T-helper 1 cell treated with Interleukin-12 subunit alpha and Interleukin-12 subunit beta and Interleukin-4 antibody, amounts not matched to agents 30 μg/mL and 1 μg/mL, for 36 hours (primary cell): ENCODE measurements at regions not wholly inside any gene's neighbourhood (a gene's known extent, or its start where the extent isn't known, plus 50 kb on each side); places are given as distances from the start of the nearest gene placed in this dataset.

Experiments used
- H3K27ac Mint-ChIP-seq: one replicate; pipeline ENCODE4 v1.8.0; 2021; ENCODE audit warnings: mild to moderate bottlenecking, mixed read lengths
- H3K27me3 Mint-ChIP-seq: one replicate; pipeline ENCODE4 v1.8.0; 2021; ENCODE audit warnings: low read depth, mixed read lengths
- H3K36me3 Mint-ChIP-seq: one replicate; pipeline ENCODE4 v1.8.0; 2021; ENCODE audit warnings: low read depth, mixed read lengths
- H3K4me1 Mint-ChIP-seq: one replicate; pipeline ENCODE4 v1.8.0; 2021; ENCODE audit warnings: low read depth, mixed read lengths
- H3K4me3 Mint-ChIP-seq: one replicate; pipeline ENCODE4 v1.8.0; 2021; ENCODE audit warnings: mild to moderate bottlenecking, moderate library complexity, mixed read lengths
- H3K9me3 Mint-ChIP-seq: one replicate; pipeline ENCODE4 v1.8.0; 2021; ENCODE audit warnings: mixed read lengths

GRCh38 chr14:61636779-61637178 lies 58.5 kb upstream of the HIF1A start:
- H3K27ac Mint-ChIP-seq: no peak overlapping the region
- no peak overlapping the region for H3K4me3 Mint-ChIP-seq
- no peaks in the 10 kb centered on the region for H3K27me3 Mint-ChIP-seq
- peaks cover 11% of the 10 kb centered on the region for H3K4me1 Mint-ChIP-seq
- no peaks in the 10 kb centered on the region for H3K36me3 Mint-ChIP-seq
- H3K9me3 Mint-ChIP-seq: no peaks in the 10 kb centered on the region

GRCh38 chr14:61638595-61639387 lies 56.5 kb upstream of the HIF1A start:
- H3K27ac Mint-ChIP-seq: no peak overlapping the region
- H3K9me3 Mint-ChIP-seq: no peaks in the 10 kb centered on the region
- H3K27me3 Mint-ChIP-seq: no peaks in the 10 kb centered on the region
- no peak overlapping the region for H3K4me3 Mint-ChIP-seq
- peaks cover 3% of the 10 kb centered on the region for H3K36me3 Mint-ChIP-seq
- H3K4me1 Mint-ChIP-seq: peaks cover 14% of the 10 kb centered on the region

- peaks cover 3% of the 10 kb centered on the region for H3K36me3 Mint-ChIP-seq
- H3K9me3 Mint-ChIP-seq: no peaks in the 10 kb centered on the region
- H3K4me1 Mint-ChIP-seq: peaks cover 25% of the 10 kb centered on the region
- no peak overlapping the region for H3K27ac Mint-ChIP-seq
- H3K27me3 Mint-ChIP-seq: no peaks in the 10 kb centered on the region
- H3K4me3 Mint-ChIP-seq: no peak overlapping the region
Observed at GRCh38 chr14:61640158-61641136, 54.9 kb upstream of the HIF1A start.

GRCh38 chr14:61641914-61642613 lies 53.2 kb upstream of the HIF1A start:
- no peaks in the 10 kb centered on the region for H3K9me3 Mint-ChIP-seq
- peaks cover 3% of the 10 kb centered on the region for H3K36me3 Mint-ChIP-seq
- no peaks in the 10 kb centered on the region for H3K27me3 Mint-ChIP-seq
- peaks cover 22% of the 10 kb centered on the region for H3K4me1 Mint-ChIP-seq
- H3K4me3 Mint-ChIP-seq: no peak overlapping the region
- H3K27ac Mint-ChIP-seq: no peak overlapping the region

GRCh38 chr14:61642614-61642982 lies 52.7 kb upstream of the HIF1A start:
- no peaks in the 10 kb centered on the region for H3K27me3 Mint-ChIP-seq
- no peak overlapping the region for H3K27ac Mint-ChIP-seq
- H3K9me3 Mint-ChIP-seq: no peaks in the 10 kb centered on the region
- H3K4me3 Mint-ChIP-seq: no peak overlapping the region
- H3K36me3 Mint-ChIP-seq: peaks cover 3% of the 10 kb centered on the region
- peaks cover 20% of the 10 kb centered on the region for H3K4me1 Mint-ChIP-seq

- no peaks in the 10 kb centered on the region for H3K9me3 Mint-ChIP-seq
- H3K36me3 Mint-ChIP-seq: peaks cover 3% of the 10 kb centered on the region
- no peak overlapping the region for H3K4me3 Mint-ChIP-seq
- no peak overlapping the region for H3K27ac Mint-ChIP-seq
- peaks cover 21% of the 10 kb centered on the region for H3K4me1 Mint-ChIP-seq
- no peaks in the 10 kb centered on the region for H3K27me3 Mint-ChIP-seq
Observed at GRCh38 chr14:61643555-61643954, 51.8 kb upstream of the HIF1A start.

- Mint-ChIP-seq H3K27me3 (no peaks in the 10 kb centered on the region), H3K4me1 (peaks cover 23% of the 10 kb centered on the region), H3K4me3 (no peak overlapping the region), H3K27ac (no peak overlapping the region), H3K36me3 (peaks cover 3% of the 10 kb centered on the region), H3K9me3 (no peaks in the 10 kb centered on the region)
Observed at GRCh38 chr14:61644175-61644574, 51.1 kb upstream of the HIF1A start.

- Mint-ChIP-seq H3K4me1 (peaks cover 27% of the 10 kb centered on the region), H3K27ac (no peak overlapping the region), H3K27me3 (no peaks in the 10 kb centered on the region), H3K9me3 (no peaks in the 10 kb centered on the region), H3K4me3 (no peak overlapping the region), H3K36me3 (peaks cover 3% of the 10 kb centered on the region)
Observed at GRCh38 chr14:61644834-61645233, 50.5 kb upstream of the HIF1A start.

- Mint-ChIP-seq H3K4me1 (peaks cover 27% of the 10 kb centered on the region), H3K4me3 (no peak overlapping the region), H3K27me3 (no peaks in the 10 kb centered on the region), H3K36me3 (peaks cover 3% of the 10 kb centered on the region), H3K27ac (no peak overlapping the region), H3K9me3 (no peaks in the 10 kb centered on the region)
Observed at GRCh38 chr14:61645247-61645646, 50.1 kb upstream of the HIF1A start.
